HG03175 (cell line): ENCODE measurements at regions not wholly inside any gene's neighbourhood (a gene's known extent, or its start where the extent isn't known, plus 50 kb on each side); places are given as distances from the start of the nearest gene placed in this dataset.
"Not testable (repeated sequence)": the region's sequence is repeated elsewhere in the genome, so short reads cannot be mapped to it uniquely, and the experiment has no call there.

Experiments used
- ATAC-seq: cut with Tn5 transposase; IDR thresholded peaks from one replicate; pipeline ENCODE4 v1.9.1; 2021; ENCODE audit warnings: mild to moderate bottlenecking, moderate library complexity; ENCODE audit not compliant: unreplicated experiment

GRCh38 chr13:86567119-86567518 is 767.9 kb upstream of the SLITRK6 start:
- no peak for ATAC-seq

- no peak for ATAC-seq
These were observed 769.9 kb upstream of the SLITRK6 start for GRCh38 chr13:86569119-86569518.

GRCh38 chr13:86569974-86570373 is 770.8 kb upstream of the SLITRK6 start:
- ATAC-seq: no peak

GRCh38 chr13:86572115-86572514 is 772.9 kb upstream of the SLITRK6 start:
- no peak for ATAC-seq

- no peak for ATAC-seq
These were observed 780.4 kb upstream of the SLITRK6 start for GRCh38 chr13:86579662-86580061.

- no peak for ATAC-seq
These were observed 782.5 kb upstream of the SLITRK6 start for GRCh38 chr13:86581706-86582105.

GRCh38 chr13:86584301-86584700 is 785.1 kb upstream of the SLITRK6 start:
- no peak for ATAC-seq

- no peak for ATAC-seq
These were observed 786.6 kb upstream of the SLITRK6 start for GRCh38 chr13:86585835-86586234.

- ATAC-seq: no peak
These were observed 792.6 kb upstream of the SLITRK6 start for GRCh38 chr13:86591862-86592261.

- ATAC-seq: no peak
These were observed 802.1 kb upstream of the SLITRK6 start for GRCh38 chr13:86601351-86601750.

- no peak for ATAC-seq
These were observed 807.0 kb upstream of the SLITRK6 start for GRCh38 chr13:86606264-86606663.

- ATAC-seq: no peak
These were observed 809.5 kb upstream of the SLITRK6 start for GRCh38 chr13:86608701-86609100.

GRCh38 chr13:86633346-86633745 is 834.1 kb upstream of the SLITRK6 start:
- no peak for ATAC-seq

- not testable (repeated sequence) for ATAC-seq
These were observed 852.0 kb upstream of the SLITRK6 start for GRCh38 chr13:86651171-86651570.

GRCh38 chr13:86653009-86653408 is 853.8 kb upstream of the SLITRK6 start:
- ATAC-seq: no peak

- ATAC-seq: no peak
These were observed 856.3 kb upstream of the SLITRK6 start for GRCh38 chr13:86655561-86655960.

- ATAC-seq: no peak
These were observed 860.9 kb upstream of the SLITRK6 start for GRCh38 chr13:86660090-86660489.

- ATAC-seq: no peak
These were observed 866.6 kb upstream of the SLITRK6 start for GRCh38 chr13:86665842-86666241.

GRCh38 chr13:86673931-86674431 is 874.8 kb upstream of the SLITRK6 start:
- no peak for ATAC-seq

- ATAC-seq: no peak
These were observed 882.0 kb upstream of the SLITRK6 start for GRCh38 chr13:86681223-86681622.

- no peak for ATAC-seq
These were observed 885.2 kb upstream of the SLITRK6 start for GRCh38 chr13:86684402-86684801.

GRCh38 chr13:86689911-86690310 is 890.7 kb upstream of the SLITRK6 start:
- ATAC-seq: no peak

GRCh38 chr13:86692291-86692690 is 893.1 kb upstream of the SLITRK6 start:
- ATAC-seq: no peak

GRCh38 chr13:86710013-86710412 is 910.8 kb upstream of the SLITRK6 start:
- ATAC-seq: no peak
